ENCODE measurements at regions not wholly inside any gene's neighbourhood (a gene's known extent, or its start where the extent isn't known, plus 50 kb on each side); places are given as distances from the start of the nearest gene placed in this dataset.

- no peak for TF ChIP-seq CTCF (IDR thresholded peaks at IDR 0.05; ENCODE audit: insufficient read depth, low read length)
- TF ChIP-seq POLR2AphosphoS5 (IDR thresholded peaks at IDR 0.05; ENCODE audit: low read depth), result no peak
- no peak for TF ChIP-seq REST (IDR thresholded peaks at IDR 0.05; ENCODE audit: insufficient replicate concordance, low read depth)
- no peak for TF ChIP-seq GABPA (IDR thresholded peaks at IDR 0.05; ENCODE audit: low read depth)
Observed at GRCh38 chr6:14276667-14277404, 159.3 kb downstream of the CD83 start.

All from HL-60 (cell line).